PC-9 (cell line): ENCODE measurements at regions not wholly inside any gene's neighbourhood (a gene's known extent, or its start where the extent isn't known, plus 50 kb on each side); places are given as distances from the start of the nearest gene placed in this dataset.

Source experiments
- BruUV-seq: library from RNA; stranded (reverse); fragments of 400-500 nt; replicated peaks from 2 replicates; lab custom pipeline; 2021; lab: Mats Ljungman, UMichigan
- CTCF ChIA-PET: fragments of 300-600 bp; sonication (Branson Sonifier 250); formaldehyde crosslinking; loops from one replicate; lab custom pipeline; 2022; ENCODE audit warnings: antibody characterized with exemption; lab: Charles Lee
- POLR2A ChIA-PET: fragments of 300-600 bp; sonication (Branson Sonifier 250); formaldehyde crosslinking; loops from one replicate; lab custom pipeline; 2022; ENCODE audit warnings: antibody characterized with exemption; ENCODE audit not compliant: unreplicated experiment; lab: Charles Lee
- DNase-seq, 2 experiments: peaks; one replicate each; pipeline versions ENCODE4 v3.0.0 to v3.0.0-alpha.2; 2015 to 2022; ENCODE audit warnings: mixed read lengths in 1 of 2
- H2AFZ ChIP-seq: fragments of 200-600 bp; sonication (generic); 2 replicates; pipeline ENCODE4 v1.8.1; 2017; ENCODE audit warnings: antibody characterized with exemption
- H3F3A ChIP-seq: fragments of 200-600 bp; sonication (generic); 2 replicates; pipeline ENCODE4 v1.8.1; 2017; ENCODE audit warnings: antibody characterized with exemption, mild to moderate bottlenecking, low read depth; ENCODE audit not compliant: insufficient read depth
- H3K27ac ChIP-seq: fragments of 200-600 bp; sonication (generic); 2 replicates; pipeline ENCODE4 v1.6.1; 2016; ENCODE audit warnings: mixed run types
- H3K27me3 ChIP-seq: fragments of 200-600 bp; sonication (generic); 2 replicates; pipeline ENCODE4 v1.6.1; 2016; ENCODE audit warnings: low read depth, mixed run types; ENCODE audit not compliant: insufficient read depth
- H3K36me3 ChIP-seq: fragments of 200-600 bp; sonication (generic); 2 replicates; pipeline ENCODE4 v1.6.1; 2016; ENCODE audit warnings: low read depth, mixed run types
- H3K4me1 ChIP-seq: fragments of 200-600 bp; sonication (generic); replicated peaks from 2 replicates; pipeline ENCODE4 v1.6.1; 2016; ENCODE audit warnings: mixed run types; ENCODE audit not compliant: insufficient read depth
- H3K4me2 ChIP-seq: fragments of 200-600 bp; sonication (generic); 2 replicates; pipeline ENCODE4 v1.6.1; 2017; ENCODE audit warnings: mixed run types
- H3K4me3 ChIP-seq: fragments of 200-600 bp; sonication (generic); 2 replicates; pipeline ENCODE4 v1.6.1; 2016; ENCODE audit warnings: mixed run types
- H3K79me2 ChIP-seq: fragments of 200-600 bp; sonication (generic); 2 replicates; pipeline ENCODE4 v1.6.1; 2017; ENCODE audit warnings: low read depth, mixed run types
- H3K9me2 ChIP-seq: fragments of 200-600 bp; sonication (generic); 2 replicates; pipeline ENCODE4 v1.8.1; 2017; ENCODE audit warnings: mild to moderate bottlenecking; ENCODE audit not compliant: insufficient read depth
- H3K9me3 ChIP-seq: fragments of 200-600 bp; sonication (generic); 2 replicates; pipeline ENCODE4 v1.8.1; 2016; ENCODE audit warnings: low read depth; ENCODE audit not compliant: insufficient read depth
- H4K20me1 ChIP-seq: fragments of 200-600 bp; sonication (generic); 2 replicates; pipeline ENCODE4 v1.8.1; 2017; ENCODE audit not compliant: insufficient read depth
- EZH2 ChIP-seq: fragments of 200-600 bp; sonication (generic); IDR thresholded peaks from 2 replicates; pipeline ENCODE4 v1.8.0; 2017; ENCODE audit warnings: antibody characterized with exemption, low read depth
- intact Hi-C: fragments of 100-400 bp; cut with micrococcal nuclease; formaldehyde crosslinking; loops from one replicate; pipeline ENCODE4 v1.10.0; 2022; ENCODE audit not compliant: unreplicated experiment
- TF ChIP-seq, protein P1 (sequence below): fragments of 200-600 bp; sonication (generic); conservative IDR thresholded peaks from 2 replicates; pipeline ENCODE4 v1.6.1; 2017; ENCODE audit warnings: mixed run types, antibody characterized with exemption, mild to moderate bottlenecking, moderate library complexity

DNA sequence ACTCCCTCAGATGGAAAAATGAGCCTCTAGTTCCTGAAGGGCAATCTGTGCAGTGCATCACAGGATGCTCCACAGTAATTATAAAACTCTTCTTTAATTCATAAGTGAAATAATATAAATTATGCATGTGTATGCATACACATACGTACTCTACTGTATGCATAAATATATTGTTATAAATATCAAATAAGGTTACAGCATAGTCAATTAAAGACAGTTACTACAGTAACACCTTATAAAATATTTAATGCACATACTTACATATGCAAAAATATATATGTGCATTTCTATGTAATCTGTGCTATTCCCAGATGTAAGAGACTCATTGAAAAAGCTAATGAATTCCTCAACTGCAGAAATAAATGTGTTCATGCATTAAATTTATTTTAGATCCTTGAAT, 1515.1 kb downstream of the CDH11 start:
- Histone ChIP-seq H3K4me1 (no peaks in the 10 kb centered on the region), H3F3A (no peaks in the 10 kb centered on the region), H3K9me3 (no peaks in the 10 kb centered on the region), H3K79me2 (no peaks in the 10 kb centered on the region), H4K20me1 (0 out of 2 replicates have a peak, but pooled peaks cover 4% of the 10 kb centered on the region), H2AFZ (no peak overlapping the region), H3K9me2 (no peaks in the 10 kb centered on the region), H3K36me3 (no peaks in the 10 kb centered on the region), H3K4me2 (no peak overlapping the region), H3K4me3 (no peak overlapping the region), H3K27ac (no peak overlapping the region), H3K27me3 (no peaks in the 10 kb centered on the region)
- TF ChIP-seq, protein P1, sequence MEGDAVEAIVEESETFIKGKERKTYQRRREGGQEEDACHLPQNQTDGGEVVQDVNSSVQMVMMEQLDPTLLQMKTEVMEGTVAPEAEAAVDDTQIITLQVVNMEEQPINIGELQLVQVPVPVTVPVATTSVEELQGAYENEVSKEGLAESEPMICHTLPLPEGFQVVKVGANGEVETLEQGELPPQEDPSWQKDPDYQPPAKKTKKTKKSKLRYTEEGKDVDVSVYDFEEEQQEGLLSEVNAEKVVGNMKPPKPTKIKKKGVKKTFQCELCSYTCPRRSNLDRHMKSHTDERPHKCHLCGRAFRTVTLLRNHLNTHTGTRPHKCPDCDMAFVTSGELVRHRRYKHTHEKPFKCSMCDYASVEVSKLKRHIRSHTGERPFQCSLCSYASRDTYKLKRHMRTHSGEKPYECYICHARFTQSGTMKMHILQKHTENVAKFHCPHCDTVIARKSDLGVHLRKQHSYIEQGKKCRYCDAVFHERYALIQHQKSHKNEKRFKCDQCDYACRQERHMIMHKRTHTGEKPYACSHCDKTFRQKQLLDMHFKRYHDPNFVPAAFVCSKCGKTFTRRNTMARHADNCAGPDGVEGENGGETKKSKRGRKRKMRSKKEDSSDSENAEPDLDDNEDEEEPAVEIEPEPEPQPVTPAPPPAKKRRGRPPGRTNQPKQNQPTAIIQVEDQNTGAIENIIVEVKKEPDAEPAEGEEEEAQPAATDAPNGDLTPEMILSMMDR: no peak
- TF ChIP-seq EZH2: no peak
- ChIA-PET POLR2A (no interaction called here), CTCF (no interaction called here)
- DNase-seq: no peak
- no TSS peak for BruUV-seq
- intact Hi-C loops: no loop called here

DNA sequence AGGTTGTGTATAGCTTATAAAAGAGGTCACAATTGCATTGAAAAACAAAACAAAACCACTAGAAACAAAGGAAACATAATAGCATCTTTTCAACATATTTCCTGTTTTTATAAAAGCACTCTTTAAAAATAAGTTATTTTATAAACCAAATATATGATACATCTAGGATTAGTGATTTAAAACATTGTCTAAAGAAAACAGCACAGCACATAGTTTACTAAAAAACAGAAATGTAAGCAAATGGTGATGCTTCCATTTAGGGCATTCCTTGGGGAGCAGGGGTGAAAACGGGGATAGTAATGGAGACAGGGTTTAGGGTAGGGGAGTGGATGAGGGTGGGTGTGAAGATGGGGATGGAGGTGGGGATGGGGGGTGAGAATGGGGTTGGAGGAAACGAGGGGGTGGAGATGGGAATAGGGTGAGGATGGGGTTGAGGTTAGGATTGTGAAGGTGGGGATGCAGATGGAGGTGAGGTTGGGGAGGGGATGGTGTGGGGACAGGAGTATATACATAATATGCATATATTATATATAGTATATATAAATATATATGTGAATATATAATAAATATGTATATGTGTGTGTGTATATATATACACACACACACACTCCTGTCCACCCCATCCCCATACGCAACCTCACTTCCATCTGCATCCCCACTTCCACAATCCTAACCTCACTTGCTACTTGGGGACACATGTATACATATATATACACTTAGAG, 1519.5 kb downstream of the CDH11 start:
- Histone ChIP-seq H3K9me2 (no peaks in the 10 kb centered on the region), H4K20me1 (0 out of 2 replicates have a peak, but pooled peaks cover 4% of the 10 kb centered on the region), H3K4me2 (no peak overlapping the region), H3K4me3 (no peak overlapping the region), H3K36me3 (no peaks in the 10 kb centered on the region), H3K27ac (no peak overlapping the region), H3K4me1 (no peaks in the 10 kb centered on the region), H3K79me2 (no peaks in the 10 kb centered on the region), H3K27me3 (no peaks in the 10 kb centered on the region), H3F3A (no peaks in the 10 kb centered on the region), H2AFZ (no peak overlapping the region), H3K9me3 (no peaks in the 10 kb centered on the region)
- CTCF ChIA-PET: no interaction called here
- no peak for DNase-seq
- BruUV-seq: no TSS peak
- TF ChIP-seq, protein P1: no peak
- no peak for TF ChIP-seq EZH2
- POLR2A ChIA-PET: no interaction called here
- intact Hi-C loops: no loop called here

DNA sequence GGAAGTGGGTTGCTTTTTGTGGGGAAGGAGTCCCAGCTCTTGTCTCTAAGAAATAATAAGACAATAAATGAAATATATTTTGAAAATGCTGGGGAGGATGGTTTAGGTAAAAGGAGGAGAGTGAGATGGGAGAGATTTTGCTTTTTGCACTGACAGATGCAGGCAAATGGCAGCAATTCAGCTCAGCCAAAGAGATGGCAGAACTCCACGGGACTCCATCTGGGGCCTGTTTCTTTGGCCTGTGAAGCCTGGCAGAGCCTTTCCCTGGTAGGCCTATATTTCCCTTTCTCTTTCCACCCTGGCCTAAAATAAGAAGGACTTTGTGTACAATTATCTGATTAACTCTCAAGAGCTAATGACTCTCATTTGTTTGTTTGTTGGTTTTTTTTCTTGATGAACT, 1525.1 kb downstream of the CDH11 start:
- Histone ChIP-seq H4K20me1 (no peaks in the 10 kb centered on the region; the same call in 1 of the 2 replicates), H3K27ac (no peak overlapping the region), H3K4me3 (no peak overlapping the region), H3K4me2 (no peak overlapping the region), H2AFZ (no peak overlapping the region), H3K9me2 (no peaks in the 10 kb centered on the region), H3K4me1 (no peaks in the 10 kb centered on the region), H3K27me3 (no peaks in the 10 kb centered on the region), H3K79me2 (no peaks in the 10 kb centered on the region), H3K9me3 (no peaks in the 10 kb centered on the region), H3F3A (no peaks in the 10 kb centered on the region), H3K36me3 (no peaks in the 10 kb centered on the region)
- BruUV-seq: no TSS peak
- CTCF ChIA-PET: no interaction called here
- intact Hi-C loops: no loop called here
- POLR2A ChIA-PET: no interaction called here
- DNase-seq: no peak
- TF ChIP-seq, protein P1: no peak
- no peak for TF ChIP-seq EZH2
